ENCODE measurements at regions not wholly inside any gene's neighbourhood (a gene's known extent, or its start where the extent isn't known, plus 50 kb on each side); places are given as distances from the start of the nearest gene placed in this dataset.
"Not testable (repeated sequence)": the region's sequence is repeated elsewhere in the genome, so short reads cannot be mapped to it uniquely, and the experiment has no call there.

DNA sequence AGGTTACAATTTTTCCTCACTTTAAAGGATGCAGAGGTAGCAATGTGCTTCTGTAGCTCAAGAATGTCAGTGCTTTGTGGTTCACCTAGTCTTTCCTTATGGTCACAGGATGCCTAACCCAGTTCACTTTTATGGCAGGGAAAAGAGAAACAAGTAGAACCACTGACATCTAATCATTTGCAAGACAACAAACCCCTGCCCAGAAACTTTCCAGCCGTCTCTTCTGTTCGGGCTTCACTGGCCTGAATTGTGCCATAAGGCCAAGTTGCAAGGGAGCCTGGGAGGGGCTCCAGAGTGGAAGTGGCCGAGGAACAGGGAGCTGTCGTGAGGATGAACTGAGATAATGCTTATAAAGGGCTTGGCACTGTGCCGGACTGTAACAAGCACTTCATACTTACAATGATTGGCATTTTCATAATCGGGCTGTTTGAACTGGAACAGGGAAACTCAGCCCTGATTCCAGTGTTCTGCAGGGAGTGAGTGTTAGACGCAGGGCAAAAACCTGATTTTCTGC, 212.6 kb downstream of the BCAS1 start:
- no peak for DNase-seq (ENCODE audit: low read depth in 3 of 3, low spot score in 2 of 3)

DNA sequence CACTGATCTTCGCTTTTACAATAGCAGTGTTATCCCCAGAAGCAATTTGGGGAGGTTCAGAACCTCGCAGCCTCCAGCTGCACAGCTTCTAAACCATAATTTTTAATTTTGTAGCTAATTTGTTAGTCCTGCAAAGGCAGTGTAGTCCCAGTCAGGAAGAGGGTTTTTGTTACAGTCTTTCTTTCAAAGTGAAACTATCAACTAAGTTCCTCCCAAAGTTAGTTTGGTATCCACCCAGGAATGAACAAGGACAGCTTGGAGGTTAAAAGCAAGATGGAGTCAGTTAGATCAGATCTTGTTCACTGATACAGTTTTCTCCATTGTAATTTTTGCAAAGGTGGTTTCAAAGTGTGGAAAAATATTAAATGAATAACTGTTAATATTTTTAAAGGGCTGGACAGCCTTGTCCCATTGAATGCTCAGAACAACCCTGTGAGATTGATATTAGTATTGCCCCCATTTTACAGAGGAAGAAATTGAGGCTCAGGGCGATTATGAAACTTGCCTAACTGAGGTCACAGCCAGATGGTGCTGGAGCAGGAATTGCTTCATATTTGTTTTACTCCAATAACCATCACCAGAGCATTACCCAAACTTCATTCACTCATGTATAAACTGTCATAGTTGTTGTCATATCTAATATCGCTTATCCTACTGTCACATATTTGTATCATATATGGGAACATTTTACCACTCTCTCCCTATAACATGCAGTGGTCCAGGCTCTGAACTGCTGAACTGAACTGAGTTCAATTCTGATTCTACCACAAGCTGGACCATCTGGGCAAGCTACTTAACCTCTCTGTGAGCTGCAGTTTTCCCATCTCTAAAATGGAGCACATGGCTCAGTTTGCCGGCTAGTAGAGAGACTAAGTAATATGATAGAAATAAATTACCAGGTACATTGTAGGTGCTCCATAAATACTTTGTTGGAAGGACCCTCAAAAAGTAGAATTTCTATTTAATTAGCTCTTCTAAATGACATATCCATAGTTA, 213.8 kb downstream of the BCAS1 start:
- no peak for DNase-seq (ENCODE audit: low read depth in 3 of 3, low spot score in 2 of 3)

DNA sequence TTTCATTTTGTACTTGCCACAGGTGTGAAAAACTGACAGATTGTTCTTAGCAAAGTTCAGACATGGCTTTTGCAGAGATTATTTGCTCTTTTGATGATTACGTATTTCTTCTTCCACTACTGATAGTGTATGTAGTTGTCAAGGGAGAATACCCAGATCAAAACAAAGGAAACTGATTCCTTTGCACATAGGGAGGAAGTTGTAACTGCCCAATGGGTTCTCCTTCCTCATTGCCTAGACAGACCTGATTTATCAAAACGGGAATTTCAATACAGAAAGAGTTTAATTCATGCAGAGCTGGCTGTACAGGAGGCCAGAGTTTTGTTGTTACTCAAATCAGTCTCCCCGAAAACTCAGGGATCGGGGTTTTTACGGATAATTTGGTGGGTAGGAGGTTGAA, 214.7 kb downstream of the BCAS1 start:
- no peak for DNase-seq (ENCODE audit: low read depth in 3 of 3, low spot score in 2 of 3)

DNA sequence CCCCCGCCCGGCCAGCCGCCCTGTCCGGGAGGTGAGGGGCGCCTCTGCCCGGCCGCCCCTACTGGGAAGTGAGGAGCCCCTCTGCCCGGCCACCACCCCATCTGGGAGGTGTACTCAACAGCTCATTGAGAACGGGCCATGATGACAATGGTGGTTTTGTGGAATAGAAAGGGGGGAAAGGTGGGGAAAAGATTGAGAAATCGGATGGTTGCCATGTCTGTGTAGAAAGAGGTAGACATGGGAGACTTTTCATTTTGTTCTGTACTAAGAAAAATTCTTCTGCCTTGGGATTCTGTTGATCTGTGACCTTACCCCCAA, 215.8 kb downstream of the BCAS1 start:
- DNase-seq (ENCODE audit: low read depth in 3 of 3, low spot score in 2 of 3) = not testable (repeated sequence)

DNA sequence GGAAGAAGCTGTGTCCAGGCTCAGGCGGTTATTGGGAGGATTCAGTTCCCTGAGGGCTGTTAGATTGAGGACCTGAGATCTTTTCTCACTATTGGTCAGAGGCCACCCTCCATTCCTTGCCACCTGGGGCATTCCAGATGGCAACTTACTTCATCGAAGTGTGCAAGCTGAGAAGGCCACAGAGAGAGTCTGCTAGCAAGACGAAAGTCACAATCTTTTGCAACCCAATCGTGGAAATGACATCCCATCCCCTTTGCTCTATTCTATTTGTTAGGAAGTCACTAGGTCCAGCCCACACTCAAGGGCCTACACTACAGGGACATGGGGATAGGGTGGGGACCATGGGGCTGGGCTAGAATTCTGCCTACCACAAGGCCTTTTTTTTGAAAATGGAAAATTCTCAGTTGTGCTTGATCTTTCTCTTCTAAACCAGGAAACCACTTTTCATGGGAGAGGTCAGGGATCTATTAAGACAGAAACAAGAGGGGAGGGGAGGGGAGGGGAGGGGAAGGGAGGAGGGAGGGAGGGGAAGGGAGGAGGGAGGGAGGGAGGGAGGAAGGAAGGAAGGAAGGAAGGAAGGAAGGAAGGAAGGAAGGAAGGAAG, 217.2 kb downstream of the BCAS1 start:
- no peak for DNase-seq (ENCODE audit: low read depth in 3 of 3, low spot score in 2 of 3)

DNA sequence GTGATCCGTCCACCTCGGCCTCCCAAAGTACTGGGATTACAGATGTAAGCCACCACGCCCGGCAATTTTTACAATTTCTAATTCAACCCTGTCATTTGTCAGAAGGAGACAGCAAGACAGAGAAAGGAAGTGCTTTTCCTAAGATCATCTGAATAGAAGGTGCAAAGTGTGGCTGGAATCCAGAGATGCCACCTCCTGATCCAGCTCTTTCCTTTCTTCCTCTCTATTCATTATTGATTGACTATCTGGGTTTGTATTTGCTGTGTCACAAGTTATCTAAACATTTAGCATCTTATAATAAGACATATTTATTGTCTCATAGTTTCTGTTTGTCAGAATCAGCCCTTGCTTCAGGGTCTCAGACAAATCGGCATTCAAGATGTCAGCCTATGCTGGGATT, 217.7 kb downstream of the BCAS1 start:
- no peak for DNase-seq (ENCODE audit: low read depth in 3 of 3, low spot score in 2 of 3)

DNA sequence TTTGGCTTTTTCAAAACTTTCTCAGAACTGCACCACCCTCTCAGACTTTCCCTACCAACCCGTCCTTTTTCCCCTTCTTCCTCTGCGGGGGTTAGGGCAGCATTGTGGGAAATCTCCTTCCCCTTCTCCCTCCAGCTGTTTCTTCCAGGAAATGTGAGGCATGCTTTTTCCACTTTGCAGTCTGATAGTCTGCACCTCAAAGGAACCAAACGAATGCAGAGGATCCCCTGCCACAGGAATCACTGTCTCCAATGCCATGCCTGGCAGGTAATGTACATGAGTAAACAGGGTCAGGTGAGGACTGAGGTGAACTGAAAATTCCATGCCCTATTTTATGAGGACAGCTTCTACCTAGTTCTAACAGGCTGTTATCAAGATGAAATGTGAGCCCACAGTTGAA, 218.4 kb downstream of the BCAS1 start:
- DNase-seq (ENCODE audit: low read depth in 3 of 3, low spot score in 2 of 3) = no peak

DNA sequence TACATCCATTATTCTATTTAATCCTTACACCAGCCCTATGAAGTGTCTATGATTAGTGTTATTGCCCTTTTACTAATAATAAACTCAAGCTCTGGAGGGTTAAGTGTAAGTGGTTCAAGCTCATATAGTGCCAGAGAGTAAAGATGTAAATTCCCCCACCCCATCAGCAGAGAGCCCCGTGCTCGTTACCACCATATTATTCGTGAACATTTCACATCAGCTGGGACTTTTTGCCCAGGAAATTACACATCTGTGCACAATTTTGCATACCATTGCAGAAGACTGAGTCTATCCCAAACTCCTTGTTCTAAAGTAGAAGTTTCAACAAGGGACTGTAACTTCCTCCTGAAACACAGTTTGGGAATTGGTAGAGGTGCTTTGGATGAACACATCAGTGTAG, 220.1 kb downstream of the BCAS1 start:
- no peak for DNase-seq (ENCODE audit: low read depth in 3 of 3, low spot score in 2 of 3)

DNA sequence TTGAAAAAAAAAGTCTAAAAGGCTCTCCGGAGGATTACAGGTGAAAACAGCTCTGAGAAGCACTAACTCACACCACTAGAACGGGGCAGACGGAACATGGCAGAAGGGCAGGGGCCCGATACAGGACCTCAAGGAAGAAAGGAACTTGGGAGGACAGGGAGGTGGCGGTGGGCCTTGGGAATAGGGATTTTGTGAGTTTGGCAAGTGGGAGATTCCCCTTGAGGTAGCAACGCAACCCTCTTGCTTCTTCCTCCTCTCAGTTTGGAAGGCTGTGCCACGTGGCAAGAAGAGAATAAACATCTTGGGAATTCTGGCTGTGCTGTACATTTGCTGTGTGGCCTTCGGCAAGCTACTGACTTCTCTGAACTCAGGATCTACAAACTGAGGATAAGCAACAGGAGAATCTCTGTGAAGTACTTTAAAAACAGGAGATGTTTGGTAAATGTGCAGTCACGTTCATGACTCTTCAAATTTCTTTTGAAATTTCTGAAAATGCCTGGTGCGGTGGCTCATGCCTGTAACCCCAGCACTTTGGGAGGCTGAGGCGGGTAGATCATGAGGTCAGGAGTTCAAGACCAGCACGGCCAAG, 220.8 kb downstream of the BCAS1 start:
- no peak for DNase-seq (ENCODE audit: low read depth in 3 of 3, low spot score in 2 of 3)

DNA sequence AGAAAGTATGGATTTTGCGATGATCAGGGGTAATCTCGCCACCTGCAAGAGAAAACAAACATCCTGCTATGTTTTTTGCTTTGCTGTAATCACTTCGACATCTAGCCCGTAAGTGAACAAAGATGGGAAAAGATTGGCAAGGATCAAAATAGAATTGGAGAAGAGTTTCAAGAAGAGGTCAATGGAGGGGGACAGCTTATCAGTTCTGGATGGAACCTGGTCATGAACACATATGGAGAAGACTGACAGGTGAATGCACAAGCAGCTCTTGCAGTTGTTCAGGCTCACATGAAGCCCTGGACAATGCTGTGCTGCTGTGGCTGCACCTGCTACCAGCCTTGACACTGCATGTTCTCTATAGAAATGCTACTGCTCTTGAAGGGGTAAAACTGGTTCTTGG, 222.1 kb downstream of the BCAS1 start:
- no peak for DNase-seq (ENCODE audit: low read depth in 3 of 3, low spot score in 2 of 3)

DNA sequence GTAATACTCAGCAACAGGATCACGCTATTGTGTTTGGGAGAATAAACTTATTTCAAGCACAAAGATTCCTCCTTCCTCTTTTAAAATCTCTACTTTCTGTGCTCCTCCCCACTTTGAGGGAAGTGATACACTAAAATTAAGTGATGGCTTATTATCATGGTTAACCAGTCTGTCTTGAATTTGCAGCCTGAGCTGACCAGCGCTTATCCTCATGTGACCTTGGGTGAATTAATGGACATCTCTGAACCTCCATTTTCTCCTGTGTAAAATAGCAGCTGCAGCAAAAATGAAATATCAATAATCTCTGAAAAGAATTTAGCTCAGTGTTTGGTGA, 222.6 kb downstream of the BCAS1 start:
- no peak for DNase-seq (ENCODE audit: low read depth in 3 of 3, low spot score in 2 of 3)

DNA sequence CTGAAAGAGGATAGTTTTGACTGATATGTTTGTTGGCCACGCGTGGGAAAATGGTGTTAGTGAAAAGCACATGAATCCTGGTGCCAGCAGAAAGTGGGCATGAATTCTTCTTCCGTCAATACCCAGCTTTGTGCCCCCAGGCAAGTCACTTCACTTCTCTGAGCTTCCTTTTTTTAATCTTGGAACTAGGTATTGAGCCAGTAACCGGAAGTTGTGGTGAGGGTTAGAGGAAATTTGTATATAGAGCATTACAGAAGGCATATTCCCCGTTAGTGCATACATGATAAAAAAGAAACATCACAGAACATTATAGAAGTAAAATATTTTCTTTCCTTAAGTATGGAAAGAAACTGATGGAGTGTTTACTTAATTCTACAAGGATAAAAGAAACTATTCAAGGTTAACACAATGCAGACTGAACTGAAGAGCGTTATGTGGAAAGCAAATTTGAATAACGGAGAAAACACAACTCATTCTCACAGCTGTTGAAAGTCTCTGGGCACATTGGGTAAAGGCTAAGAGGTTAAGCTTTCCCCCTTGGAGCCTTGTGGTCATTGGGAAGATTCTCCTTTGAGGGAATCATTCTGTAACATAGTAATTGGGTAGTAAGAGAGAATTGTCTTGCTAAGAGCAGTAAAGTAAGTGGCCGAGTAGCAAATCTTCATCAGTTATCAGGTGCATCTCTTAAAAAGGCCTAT, 223.1 kb downstream of the BCAS1 start:
- no peak for DNase-seq (ENCODE audit: low read depth in 3 of 3, low spot score in 2 of 3)

DNA sequence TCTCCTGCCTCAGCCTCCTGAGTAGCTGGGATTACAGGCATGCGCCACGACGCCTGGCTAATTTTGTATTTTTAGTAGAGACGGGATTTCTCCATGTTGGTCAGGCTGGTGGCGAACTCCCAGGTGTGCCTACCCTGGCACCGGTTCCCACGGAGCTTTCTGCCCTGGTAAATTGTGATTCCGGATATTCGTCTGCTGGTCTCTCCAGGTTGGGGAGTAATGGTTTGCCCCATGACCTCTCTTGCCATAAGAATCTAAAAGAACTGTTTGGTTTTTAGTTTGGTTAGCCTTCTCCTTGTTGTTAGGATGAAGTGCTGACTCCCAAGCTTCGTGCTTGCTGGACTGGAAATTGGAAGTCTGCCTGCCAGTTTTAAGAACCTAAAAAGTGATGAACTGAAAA, 223.8 kb downstream of the BCAS1 start:
- DNase-seq (ENCODE audit: low read depth in 3 of 3, low spot score in 2 of 3) = no peak

DNA sequence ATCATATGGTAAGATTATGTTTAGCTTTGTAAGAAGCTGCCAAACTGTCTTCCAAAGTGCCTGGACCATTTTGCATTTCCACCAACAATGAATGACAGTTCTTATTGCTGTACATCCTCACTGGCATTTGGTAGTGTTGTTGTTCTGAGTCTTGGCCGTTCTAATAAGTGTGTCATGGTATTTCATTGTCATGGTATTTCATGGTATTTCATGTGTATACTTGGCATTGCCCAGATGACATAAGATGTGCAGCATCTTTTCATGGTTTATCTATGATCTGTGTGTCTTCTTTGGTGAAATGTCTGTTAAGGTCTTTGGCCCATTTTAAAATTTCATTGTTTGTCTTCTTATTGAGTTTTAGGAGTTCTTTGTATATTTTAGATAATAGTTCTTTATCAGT, 224.4 kb downstream of the BCAS1 start:
- DNase-seq (ENCODE audit: low read depth in 3 of 3, low spot score in 2 of 3) = no peak

DNA sequence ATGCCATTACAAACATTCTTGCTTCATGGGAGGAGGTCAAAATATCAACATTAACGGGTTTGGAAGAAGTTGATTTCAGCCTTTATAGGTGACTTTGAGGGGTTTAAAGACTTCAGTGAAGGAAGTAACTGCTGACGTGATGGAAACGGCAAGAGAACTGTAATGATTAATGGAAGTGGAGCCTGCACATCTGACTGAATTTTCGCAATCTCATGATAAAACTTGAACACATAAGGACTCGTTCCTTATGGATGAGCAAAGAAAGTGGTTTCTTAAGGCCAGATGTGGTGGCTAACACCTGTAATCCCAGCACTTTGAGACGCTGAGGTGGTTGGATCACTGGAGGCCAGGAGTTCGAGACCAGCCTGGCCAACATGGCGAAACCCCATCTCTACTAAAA, 226.1 kb downstream of the BCAS1 start:
- no peak for DNase-seq (ENCODE audit: low read depth in 3 of 3, low spot score in 2 of 3)

DNA sequence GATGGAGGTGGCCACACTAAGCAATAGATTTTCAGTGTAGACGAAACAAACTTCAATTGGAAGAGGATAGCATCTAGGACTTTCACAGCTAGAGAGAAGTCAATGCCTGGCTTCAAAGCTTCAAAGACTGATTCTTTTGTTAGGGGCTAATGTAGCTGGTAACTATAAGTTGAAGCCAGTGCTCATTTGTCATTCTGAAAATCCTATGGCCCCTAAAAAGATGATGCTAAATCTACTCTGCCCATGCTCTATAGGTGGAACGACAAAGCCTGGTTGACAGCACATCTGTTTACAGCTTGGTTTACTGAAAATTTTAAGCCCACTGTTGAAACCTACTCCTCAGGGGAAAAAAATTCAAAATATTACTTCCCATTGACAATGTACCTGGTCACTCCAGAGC, 226.7 kb downstream of the BCAS1 start:
- DNase-seq (ENCODE audit: low read depth in 3 of 3, low spot score in 2 of 3) = no peak

DNA sequence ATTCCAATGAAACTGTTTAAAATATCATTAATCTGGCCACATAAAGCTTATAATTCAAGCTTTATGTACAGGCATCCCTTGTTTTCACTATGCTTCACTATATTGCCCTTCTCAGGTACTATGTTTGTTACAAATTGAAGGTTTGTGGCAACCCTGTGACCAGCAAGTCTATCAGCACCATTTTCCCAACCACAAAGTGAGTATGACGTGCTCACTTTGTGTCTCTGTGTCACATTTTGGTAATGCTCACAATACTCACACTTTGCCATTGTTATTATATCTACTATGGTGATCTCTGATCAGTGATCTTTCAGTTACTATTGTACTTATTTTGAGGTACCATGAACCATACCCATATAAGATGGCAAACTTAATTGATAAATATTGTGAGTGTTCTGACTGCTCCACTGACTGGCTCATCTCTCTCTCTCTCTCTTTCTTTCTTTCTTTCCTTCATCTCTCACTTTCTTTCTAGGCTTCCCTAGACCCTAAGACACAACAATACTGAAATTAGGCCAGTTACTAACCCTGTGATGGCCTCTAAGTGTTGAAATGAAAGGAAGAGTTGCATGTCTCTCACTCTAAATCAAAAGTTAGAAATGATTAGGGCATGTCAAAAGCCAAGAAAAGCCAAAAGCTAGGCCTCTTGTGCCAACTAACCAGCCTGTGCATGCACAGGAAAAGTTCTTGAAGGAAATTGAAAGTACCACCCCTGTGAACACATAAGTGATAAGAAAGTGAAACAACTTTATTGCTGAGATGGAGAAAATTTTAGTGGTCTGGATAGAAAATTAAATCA, 227.9 kb downstream of the BCAS1 start:
- no peak for DNase-seq (ENCODE audit: low read depth in 3 of 3, low spot score in 2 of 3)

DNA sequence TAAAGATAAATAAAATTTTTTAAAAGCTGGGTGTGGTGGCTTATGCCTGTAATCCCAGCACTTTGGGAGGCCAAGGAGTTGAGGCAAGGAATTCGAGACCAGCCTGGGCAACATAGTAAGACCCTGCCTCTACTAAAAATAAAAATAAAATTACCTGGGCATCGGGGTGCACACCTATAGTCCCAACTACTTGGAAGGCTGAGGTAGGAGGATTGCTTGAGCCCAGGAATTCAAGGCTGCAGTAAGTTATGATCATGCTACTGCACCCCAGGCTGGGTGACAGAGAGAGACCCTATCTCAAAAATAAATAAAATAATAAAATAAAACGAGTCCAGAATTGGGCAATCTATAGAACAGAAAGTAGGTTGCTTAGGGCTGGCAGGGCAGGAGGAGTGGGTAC, 228.7 kb downstream of the BCAS1 start:
- DNase-seq (ENCODE audit: low read depth in 3 of 3, low spot score in 2 of 3) = no peak

DNA sequence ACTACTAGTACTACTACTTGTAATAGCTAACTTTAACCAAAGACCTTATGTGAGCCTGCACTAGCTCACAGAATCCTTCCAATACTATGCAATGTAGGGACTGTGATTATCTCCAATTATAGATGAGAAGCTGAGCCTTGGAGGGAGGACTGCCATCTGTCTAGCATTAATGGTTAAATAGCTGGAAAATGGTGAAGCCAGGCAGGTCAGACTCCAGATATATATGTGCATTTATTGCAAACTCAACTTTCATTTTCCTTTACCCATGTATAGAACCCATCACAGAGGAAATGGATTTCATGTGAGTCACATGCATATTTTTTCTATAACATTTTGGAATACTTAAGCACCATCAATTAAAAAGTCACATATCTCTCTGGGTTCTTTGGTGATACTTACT, 229.9 kb downstream of the BCAS1 start:
- no peak for DNase-seq (ENCODE audit: low read depth in 3 of 3, low spot score in 2 of 3)

DNA sequence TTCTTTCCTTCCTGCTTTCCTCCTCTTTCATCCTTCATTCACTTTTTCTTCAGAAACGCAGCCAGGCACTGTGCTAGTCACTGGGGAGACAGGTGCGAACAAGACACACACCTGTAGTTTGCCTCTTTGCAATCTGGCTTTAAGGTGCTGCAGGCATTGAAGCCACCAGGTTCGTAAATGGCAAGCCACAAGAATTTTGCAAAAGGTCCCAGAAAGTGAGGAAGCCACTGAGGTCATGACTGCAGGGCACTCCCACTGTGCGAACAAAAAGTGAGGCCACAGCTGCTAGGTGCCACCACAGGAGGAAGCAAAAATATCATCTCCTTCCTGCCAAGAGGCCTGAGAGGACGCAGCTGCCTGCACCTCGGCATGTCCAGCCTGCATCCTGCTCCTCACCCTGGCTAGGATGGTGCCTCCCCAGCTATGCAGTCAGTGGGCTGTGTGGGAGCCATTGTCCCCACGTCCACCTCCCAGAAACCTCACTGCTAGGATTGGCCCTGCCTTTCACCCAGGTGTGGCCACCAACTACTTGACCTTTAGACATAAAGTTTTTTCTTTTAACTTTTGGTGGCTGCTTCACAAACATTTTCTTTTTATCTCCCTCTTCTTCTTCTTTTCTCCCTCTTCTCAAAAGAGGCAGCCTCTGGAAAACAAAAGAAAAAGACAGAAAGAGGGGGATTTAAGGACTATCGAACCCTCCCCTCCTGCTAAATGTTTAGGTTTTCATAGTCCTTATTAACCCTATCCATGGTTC, 230.8 kb downstream of the BCAS1 start:
- DNase-seq (ENCODE audit: low read depth in 3 of 3, low spot score in 2 of 3) = no peak
